ENCODE measurements at regions not wholly inside any gene's neighbourhood (a gene's known extent, or its start where the extent isn't known, plus 50 kb on each side); places are given as distances from the start of the nearest gene placed in this dataset.

- no peak for ATAC-seq
These were observed 243.0 kb upstream of the PROX1 start for GRCh38 chr1:213744780-213745179.

GRCh38 chr1:213745451-213745850, 242.3 kb upstream of the PROX1 start:
- no peaks in the 10 kb centered on the region for H3K9me3 ChIP-seq (ENCODE audit: control insufficient read depth, insufficient read depth, low read depth, low read length)
- in situ Hi-C loops (cut with HindIII; ENCODE audit: low pct_unique_long_range_greater_than_20kb, low sequenced_read_pairs) (no loop called here), intact Hi-C loops (cut with micrococcal nuclease; ENCODE audit: unreplicated experiment) (no loop called here)
- no peak overlapping the region for H3K27ac ChIP-seq (ENCODE audit: low read length)
- no peaks in the 10 kb centered on the region for H3K36me3 ChIP-seq (ENCODE audit: control insufficient read depth, insufficient read depth, low read length)
- H3K4me3 ChIP-seq (ENCODE audit: low read depth in 2 of 2, low read length in 2 of 2) = no peak overlapping the region
- ATAC-seq = no peak
- no TSS peak for BruUV-seq (replicated peaks)
- H3K4me1 ChIP-seq (ENCODE audit: control insufficient read depth, insufficient read depth, low read length) = no peaks in the 10 kb centered on the region
- CTCF ChIA-PET = no interaction called here
- TF ChIP-seq SIN3A (IDR thresholded peaks at IDR 0.05; ENCODE audit: borderline replicate concordance, insufficient read depth, low read depth, low read length) (no peak), POLR2AphosphoS5 (IDR thresholded peaks at IDR 0.05; ENCODE audit: low read depth, low read length) (no peak), TCF7L2 (IDR thresholded peaks at IDR 0.05; ENCODE audit: low read depth, low read length) (no peak), REST (IDR thresholded peaks at IDR 0.05; ENCODE audit: insufficient read depth in 1 of 2, low read depth in 2 of 2, low read length in 1 of 2) (no peak), CTCF (IDR thresholded peaks at IDR 0.05) (no peak)
- POLR2A ChIA-PET = interaction anchor here (0.6 kb wide), 1 partner anchor 804 kb away, joined by 3 read pairs; no protein-coding TSS in a partner anchor
- no peak for DNase-seq (ENCODE audit: low read depth, low spot score)
- H3K27me3 ChIP-seq (ENCODE audit: control insufficient read depth, insufficient read depth, low read length) = no peaks in the 10 kb centered on the region

More at GRCh38 chr1:213744780-213745179, 243.0 kb upstream of the PROX1 start:
- TF ChIP-seq TCF7L2 (IDR thresholded peaks at IDR 0.05; ENCODE audit: low read depth, low read length) (no peak), POLR2AphosphoS5 (IDR thresholded peaks at IDR 0.05; ENCODE audit: low read depth, low read length) (no peak), SIN3A (IDR thresholded peaks at IDR 0.05; ENCODE audit: borderline replicate concordance, insufficient read depth, low read depth, low read length) (no peak)
- Histone ChIP-seq H3K27me3 (ENCODE audit: control insufficient read depth, insufficient read depth, low read length) (no peaks in the 10 kb centered on the region), H3K36me3 (ENCODE audit: control insufficient read depth, insufficient read depth, low read length) (no peaks in the 10 kb centered on the region), H3K4me1 (ENCODE audit: control insufficient read depth, insufficient read depth, low read length) (no peaks in the 10 kb centered on the region), H3K9me3 (ENCODE audit: control insufficient read depth, insufficient read depth, low read depth, low read length) (no peaks in the 10 kb centered on the region), H3K27ac (ENCODE audit: low read length) (no peak overlapping the region), H3K4me3 (ENCODE audit: low read depth in 2 of 2, low read length in 2 of 2) (no peak overlapping the region)
- no peak for DNase-seq (ENCODE audit: low read depth, low spot score)
- CTCF ChIA-PET = no interaction called here
- intact Hi-C loops (cut with micrococcal nuclease; ENCODE audit: unreplicated experiment) = no loop called here
- BruUV-seq (replicated peaks) = no TSS peak
- POLR2A ChIA-PET = no interaction called here
- in situ Hi-C loops (cut with HindIII; ENCODE audit: low pct_unique_long_range_greater_than_20kb, low sequenced_read_pairs) = no loop called here

- DNase-seq (ENCODE audit: low read depth, low spot score) (no peak), ATAC-seq (no peak)
- intact Hi-C loops (cut with micrococcal nuclease; ENCODE audit: unreplicated experiment) (no loop called here), in situ Hi-C loops (cut with HindIII; ENCODE audit: low pct_unique_long_range_greater_than_20kb, low sequenced_read_pairs) (no loop called here)
- ChIA-PET POLR2A (no interaction called here), CTCF (no interaction called here)
- H3K9me3 ChIP-seq (ENCODE audit: control insufficient read depth, insufficient read depth, low read depth, low read length) = no peaks in the 10 kb centered on the region
- no peak overlapping the region for H3K4me3 ChIP-seq (ENCODE audit: low read depth in 2 of 2, low read length in 2 of 2)
- no peaks in the 10 kb centered on the region for H3K27me3 ChIP-seq (ENCODE audit: control insufficient read depth, insufficient read depth, low read length)
- H3K27ac ChIP-seq (ENCODE audit: low read length) = no peak overlapping the region
- TF ChIP-seq REST (IDR thresholded peaks at IDR 0.05; ENCODE audit: insufficient read depth in 1 of 2, low read depth in 2 of 2, low read length in 1 of 2) = no peak
- TF ChIP-seq CTCF (IDR thresholded peaks at IDR 0.05) = no peak
- no peak for TF ChIP-seq TCF7L2 (IDR thresholded peaks at IDR 0.05; ENCODE audit: low read depth, low read length)
- TF ChIP-seq POLR2AphosphoS5 (IDR thresholded peaks at IDR 0.05; ENCODE audit: low read depth, low read length) = no peak
- TF ChIP-seq SIN3A (IDR thresholded peaks at IDR 0.05; ENCODE audit: borderline replicate concordance, insufficient read depth, low read depth, low read length) = no peak
- H3K4me1 ChIP-seq (ENCODE audit: control insufficient read depth, insufficient read depth, low read length) = no peaks in the 10 kb centered on the region
- BruUV-seq (replicated peaks) = no TSS peak
- H3K36me3 ChIP-seq (ENCODE audit: control insufficient read depth, insufficient read depth, low read length) = no peaks in the 10 kb centered on the region
These were observed 238.2 kb upstream of the PROX1 start for GRCh38 chr1:213749558-213749957.

Data from Panc1 (cell line).